Hepatocyte (in vitro differentiated cells): ENCODE measurements at regions not wholly inside any gene's neighbourhood (a gene's known extent, or its start where the extent isn't known, plus 50 kb on each side); places are given as distances from the start of the nearest gene placed in this dataset.

Experiments used
- DNase-seq: peaks from one replicate; pipeline ENCODE4 v3.0.0-alpha.2; 2016; ENCODE audit warnings: low spot score
- H2AFZ ChIP-seq: fragments of 200-600 bp; sonication (generic); 2 replicates; pipeline ENCODE4 v1.6.0; 2016; ENCODE audit warnings: antibody characterized with exemption, mild to moderate bottlenecking
- H3K27ac ChIP-seq: fragments of 200-600 bp; sonication (generic); 2 replicates; pipeline ENCODE4 v1.5.1; 2016; ENCODE audit warnings: mild to moderate bottlenecking
- H3K27me3 ChIP-seq: fragments of 200-600 bp; sonication (generic); 2 replicates; pipeline ENCODE4 v1.6.1; 2016
- H3K36me3 ChIP-seq: fragments of 200-600 bp; sonication (generic); replicated peaks from 2 replicates; pipeline ENCODE4 v1.5.1; 2016; ENCODE audit warnings: low read depth; ENCODE audit not compliant: insufficient read depth
- H3K4me1 ChIP-seq: fragments of 200-600 bp; sonication (generic); 2 replicates; pipeline ENCODE4 v1.5.1; 2016; ENCODE audit warnings: mild to moderate bottlenecking, moderate library complexity; ENCODE audit not compliant: insufficient read depth
- H3K4me2 ChIP-seq: fragments of 200-600 bp; sonication (generic); 2 replicates; pipeline ENCODE4 v1.6.0; 2016
- H3K4me3 ChIP-seq: fragments of 200-600 bp; sonication (generic); 2 replicates; pipeline ENCODE4 v1.5.1; 2016; ENCODE audit warnings: mild to moderate bottlenecking
- H3K79me2 ChIP-seq: fragments of 200-600 bp; sonication (generic); 2 replicates; pipeline ENCODE4 v1.6.0; 2017; ENCODE audit warnings: mild to moderate bottlenecking
- H3K9me2 ChIP-seq: fragments of 200-600 bp; sonication (generic); replicated peaks from 2 replicates; pipeline ENCODE4 v1.6.0; 2017; ENCODE audit warnings: mild to moderate bottlenecking; ENCODE audit not compliant: insufficient read depth
- H3K9me3 ChIP-seq: fragments of 200-600 bp; sonication (generic); 2 replicates; pipeline ENCODE4 v1.5.1; 2016; ENCODE audit warnings: low read depth, mild to moderate bottlenecking
- H4K20me1 ChIP-seq: fragments of 200-600 bp; sonication (generic); 2 replicates; pipeline ENCODE4 v1.6.0; 2016; ENCODE audit warnings: mild to moderate bottlenecking; ENCODE audit not compliant: insufficient read depth, poor library complexity, severe bottlenecking
- EZH2 ChIP-seq: fragments of 200-600 bp; sonication (generic); IDR thresholded peaks from 2 replicates; pipeline ENCODE4 v1.6.1; 2016; ENCODE audit warnings: antibody characterized with exemption, mild to moderate bottlenecking, borderline replicate concordance
- EZH2phosphoT487 ChIP-seq: fragments of 200-600 bp; sonication (generic); IDR thresholded peaks from one replicate; pipeline ENCODE4 v1.6.1; 2018; ENCODE audit warnings: antibody characterized with exemption, mild to moderate bottlenecking, low read depth, moderate library complexity; ENCODE audit not compliant: unreplicated experiment, severe bottlenecking
- WGBS: methylation state at CpG from one replicate; pipeline ENCODE4 v1.1.6; 2016; ENCODE audit warnings: low lambda C conversion rate; ENCODE audit errors: missing lambda C conversion rate; 5-methylcytosine and 5-hydroxymethylcytosine counted together
- TF ChIP-seq, protein P1 (sequence below): fragments of 200-600 bp; sonication (generic); IDR thresholded peaks from 2 replicates; pipeline ENCODE4 v1.5.1; 2016; ENCODE audit warnings: antibody characterized with exemption, mild to moderate bottlenecking; ENCODE audit not compliant: poor library complexity

- H3K79me2 ChIP-seq: no peaks in the 10 kb centered on the region
- no peaks in the 10 kb centered on the region for H3K9me3 ChIP-seq
- no peaks in the 10 kb centered on the region for H3K4me1 ChIP-seq
- no peak overlapping the region for H3K4me2 ChIP-seq
- no peaks in the 10 kb centered on the region for H3K9me2 ChIP-seq
- no peaks in the 10 kb centered on the region for H4K20me1 ChIP-seq
- DNase-seq: no peak
- H3K36me3 ChIP-seq: no peaks in the 10 kb centered on the region
- H3K27ac ChIP-seq: no peak overlapping the region
- TF ChIP-seq, protein P1, sequence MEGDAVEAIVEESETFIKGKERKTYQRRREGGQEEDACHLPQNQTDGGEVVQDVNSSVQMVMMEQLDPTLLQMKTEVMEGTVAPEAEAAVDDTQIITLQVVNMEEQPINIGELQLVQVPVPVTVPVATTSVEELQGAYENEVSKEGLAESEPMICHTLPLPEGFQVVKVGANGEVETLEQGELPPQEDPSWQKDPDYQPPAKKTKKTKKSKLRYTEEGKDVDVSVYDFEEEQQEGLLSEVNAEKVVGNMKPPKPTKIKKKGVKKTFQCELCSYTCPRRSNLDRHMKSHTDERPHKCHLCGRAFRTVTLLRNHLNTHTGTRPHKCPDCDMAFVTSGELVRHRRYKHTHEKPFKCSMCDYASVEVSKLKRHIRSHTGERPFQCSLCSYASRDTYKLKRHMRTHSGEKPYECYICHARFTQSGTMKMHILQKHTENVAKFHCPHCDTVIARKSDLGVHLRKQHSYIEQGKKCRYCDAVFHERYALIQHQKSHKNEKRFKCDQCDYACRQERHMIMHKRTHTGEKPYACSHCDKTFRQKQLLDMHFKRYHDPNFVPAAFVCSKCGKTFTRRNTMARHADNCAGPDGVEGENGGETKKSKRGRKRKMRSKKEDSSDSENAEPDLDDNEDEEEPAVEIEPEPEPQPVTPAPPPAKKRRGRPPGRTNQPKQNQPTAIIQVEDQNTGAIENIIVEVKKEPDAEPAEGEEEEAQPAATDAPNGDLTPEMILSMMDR: no peak
- TF ChIP-seq EZH2: no peak
- no peak for TF ChIP-seq EZH2phosphoT487
- WGBS: 93% methylated on average over 1 of the region's 1 CpG
- H3K4me3 ChIP-seq: no peak overlapping the region
- H3K27me3 ChIP-seq: no peaks in the 10 kb centered on the region
- no peak overlapping the region for H2AFZ ChIP-seq
Observed at GRCh38 chr3:88596451-88596850, 446.7 kb downstream of the C3orf38 start.

DNA sequence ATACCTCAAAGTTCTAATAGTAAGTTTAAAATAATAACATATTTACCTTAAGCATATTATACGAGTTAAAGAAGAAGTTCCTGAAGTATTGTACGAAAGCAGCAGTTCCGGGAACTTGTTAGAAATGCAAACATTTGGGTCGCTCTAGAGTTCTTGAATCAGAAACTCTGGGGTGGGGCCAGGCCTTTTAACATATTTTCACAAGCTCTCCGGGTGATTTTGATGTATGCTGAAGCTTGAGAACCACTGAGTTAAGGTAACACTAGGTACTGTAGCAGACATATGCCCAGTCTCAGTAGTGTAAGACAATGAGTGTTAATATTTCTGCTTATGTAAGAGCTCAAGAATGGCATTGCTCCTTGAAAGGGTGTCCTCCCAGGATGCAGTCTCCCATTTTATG lies 461.1 kb downstream of the C3orf38 start:
- no peak overlapping the region for H3K4me2 ChIP-seq
- no peaks in the 10 kb centered on the region for H3K4me1 ChIP-seq
- no peaks in the 10 kb centered on the region for H3K79me2 ChIP-seq
- no peaks in the 10 kb centered on the region for H4K20me1 ChIP-seq
- no peak overlapping the region for H3K4me3 ChIP-seq
- H3K27ac ChIP-seq: no peak overlapping the region
- no peaks in the 10 kb centered on the region for H3K36me3 ChIP-seq
- no peak for TF ChIP-seq EZH2
- no peak for TF ChIP-seq EZH2phosphoT487
- TF ChIP-seq, protein P1: no peak
- no peaks in the 10 kb centered on the region for H3K9me3 ChIP-seq
- no peak overlapping the region for H2AFZ ChIP-seq
- WGBS: 78% methylated on average over 5 of the region's 5 CpGs
- DNase-seq: no peak
- H3K9me2 ChIP-seq: no peaks in the 10 kb centered on the region
- no peaks in the 10 kb centered on the region for H3K27me3 ChIP-seq

DNA sequence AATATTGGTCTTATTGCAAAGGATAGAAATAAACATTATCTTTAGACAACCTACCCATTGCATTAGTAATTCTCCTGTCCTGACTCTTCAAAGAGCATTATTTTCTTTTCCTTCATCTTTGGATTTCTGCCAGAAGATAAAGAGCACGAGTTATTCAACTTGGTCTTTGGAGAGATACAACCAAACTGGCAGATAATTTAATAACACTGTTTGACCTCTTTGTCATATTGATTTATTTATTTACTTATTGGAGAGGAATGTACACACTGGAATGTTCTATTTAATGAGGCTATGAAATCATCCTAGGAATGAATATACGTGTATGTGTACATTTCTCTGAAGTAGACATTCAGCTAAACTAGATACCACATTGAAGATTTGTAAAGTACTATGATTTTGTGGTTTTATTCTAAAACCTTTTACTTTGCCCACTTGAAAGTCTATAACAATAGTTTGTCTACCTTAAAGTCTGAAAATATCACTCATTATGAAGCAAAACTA lies 462.1 kb downstream of the C3orf38 start:
- no peak overlapping the region for H3K4me3 ChIP-seq

More for the DNA sequence above, 462.1 kb downstream of the C3orf38 start:
- Histone ChIP-seq H3K4me1 (no peaks in the 10 kb centered on the region), H3K9me3 (no peaks in the 10 kb centered on the region), H2AFZ (no peak overlapping the region), H3K27ac (no peak overlapping the region), H3K4me2 (no peak overlapping the region), H3K27me3 (no peaks in the 10 kb centered on the region), H3K36me3 (no peaks in the 10 kb centered on the region), H4K20me1 (no peaks in the 10 kb centered on the region), H3K9me2 (no peaks in the 10 kb centered on the region), H3K79me2 (no peaks in the 10 kb centered on the region)
- DNase-seq: no peak
- WGBS: 22% methylated on average over 2 of the region's 2 CpGs
- TF ChIP-seq EZH2phosphoT487 (no peak), EZH2 (no peak)
- TF ChIP-seq, protein P1: no peak
